H9 (cell line): ENCODE measurements at regions not wholly inside any gene's neighbourhood (a gene's known extent, or its start where the extent isn't known, plus 50 kb on each side); places are given as distances from the start of the nearest gene placed in this dataset.

Experiments used
- DNase-seq: peaks from one replicate; pipeline ENCODE4 v3.0.0-alpha.2; 2017
- H2AFZ ChIP-seq: one replicate; pipeline ENCODE4 v1.6.1; 2013; ENCODE audit warnings: mild to moderate bottlenecking, low read length, control low read depth, moderate library complexity
- H2AK5ac ChIP-seq: 2 replicates; pipeline ENCODE4 v1.6.1; 2013; ENCODE audit warnings: low read length, control low read depth, mixed read lengths; ENCODE audit not compliant: insufficient read length
- H2BK120ac ChIP-seq: one replicate; pipeline ENCODE4 v1.6.1; 2013; ENCODE audit warnings: low read depth, mild to moderate bottlenecking, low read length, control low read depth, inconsistent platforms; ENCODE audit not compliant: poor library complexity, severe bottlenecking
- H2BK12ac ChIP-seq: 2 replicates; pipeline ENCODE4 v1.6.1; 2013; ENCODE audit warnings: low read length, control low read depth, mixed read lengths, low read depth; ENCODE audit not compliant: insufficient read length
- H2BK15ac ChIP-seq: 2 replicates; pipeline ENCODE4 v1.6.1; 2013; ENCODE audit warnings: low read depth, low read length, control low read depth
- H2BK20ac ChIP-seq: one replicate; pipeline ENCODE4 v1.6.1; 2013; ENCODE audit warnings: low read depth, mild to moderate bottlenecking, low read length, control low read depth, inconsistent platforms; ENCODE audit not compliant: poor library complexity, severe bottlenecking
- H2BK5ac ChIP-seq: 2 replicates; pipeline ENCODE4 v1.6.1; 2013; ENCODE audit warnings: low read length, control low read depth, mixed read lengths; ENCODE audit not compliant: insufficient read length
- H3K14ac ChIP-seq: 2 replicates; pipeline ENCODE4 v1.6.1; 2013; ENCODE audit warnings: low read length, control low read depth; ENCODE audit not compliant: insufficient read depth
- H3K18ac ChIP-seq: 2 replicates; pipeline ENCODE4 v1.6.1; 2013; ENCODE audit warnings: low read depth, mild to moderate bottlenecking, mixed read lengths, low read length, control low read depth; ENCODE audit not compliant: insufficient read length
- H3K23ac ChIP-seq: 2 replicates; pipeline ENCODE4 v1.6.1; 2013; ENCODE audit warnings: low read length, control low read depth, mixed read lengths, low read depth; ENCODE audit not compliant: insufficient read length
- H3K23me2 ChIP-seq: 2 replicates; pipeline ENCODE4 v1.6.1; 2013; ENCODE audit warnings: low read depth, mild to moderate bottlenecking, mixed read lengths, low read length, control low read depth; ENCODE audit not compliant: insufficient read length, poor library complexity, severe bottlenecking
- H3K27ac ChIP-seq: 2 replicates; pipeline ENCODE4 v1.5.1; 2013; ENCODE audit warnings: low read length, control low read depth, mixed read lengths, low read depth; ENCODE audit not compliant: insufficient read length
- H3K27me3 ChIP-seq: 2 replicates; pipeline ENCODE4 v1.6.1; 2013; ENCODE audit warnings: low read length, control low read depth, inconsistent platforms; ENCODE audit not compliant: insufficient read depth
- H3K4ac ChIP-seq: 2 replicates; pipeline ENCODE4 v1.6.1; 2013; ENCODE audit warnings: low read depth, mild to moderate bottlenecking, control low read depth, inconsistent platforms, low read length, moderate library complexity
- H3K4me1 ChIP-seq: 2 replicates; pipeline ENCODE4 v1.6.1; 2013; ENCODE audit warnings: low read length, control low read depth, inconsistent platforms; ENCODE audit not compliant: insufficient read depth
- H3K4me2 ChIP-seq: 2 replicates; pipeline ENCODE4 v1.6.1; 2013; ENCODE audit warnings: low read length, control low read depth, mixed read lengths; ENCODE audit not compliant: insufficient read length, insufficient read depth
- H3K56ac ChIP-seq: 2 replicates; pipeline ENCODE4 v1.6.1; 2013; ENCODE audit warnings: low read depth, mild to moderate bottlenecking, mixed read lengths, low read length, control low read depth; ENCODE audit not compliant: insufficient read length
- H3K79me1 ChIP-seq: 2 replicates; pipeline ENCODE4 v1.6.1; 2013; ENCODE audit warnings: low read depth, mild to moderate bottlenecking, moderate library complexity, low read length, control low read depth, inconsistent platforms; ENCODE audit not compliant: insufficient read depth, poor library complexity, severe bottlenecking
- H3K79me2 ChIP-seq: 2 replicates; pipeline ENCODE4 v1.6.1; 2013; ENCODE audit warnings: low read length, control low read depth, inconsistent platforms; ENCODE audit not compliant: insufficient read depth
- H3K9ac ChIP-seq: 2 replicates; pipeline ENCODE4 v1.6.1; 2013; ENCODE audit warnings: low read length, control low read depth, mixed read lengths; ENCODE audit not compliant: insufficient read length; ENCODE audit errors: extremely low read depth
- H3K9me3 ChIP-seq: one replicate; pipeline ENCODE4 v1.6.1; 2013; ENCODE audit warnings: low read depth, low read length, inconsistent platforms; ENCODE audit not compliant: control insufficient read depth
- H3T11ph ChIP-seq: one replicate; pipeline ENCODE4 v1.6.1; 2013; ENCODE audit warnings: mild to moderate bottlenecking, low read length, control low read depth, inconsistent platforms
- H4K20me1 ChIP-seq: one replicate; pipeline ENCODE4 v1.6.1; 2013; ENCODE audit not compliant: control insufficient read depth, insufficient read length, insufficient read depth
- H4K5ac ChIP-seq: 2 replicates; pipeline ENCODE4 v1.6.1; 2013; ENCODE audit warnings: low read depth, mild to moderate bottlenecking, mixed read lengths, low read length, control low read depth; ENCODE audit not compliant: insufficient read length
- H4K8ac ChIP-seq: replicated peaks from 2 replicates; pipeline ENCODE4 v1.6.1; 2013; ENCODE audit warnings: low read length, control low read depth, mixed read lengths, low read depth; ENCODE audit not compliant: insufficient read length
- H4K91ac ChIP-seq: 2 replicates; pipeline ENCODE4 v1.6.1; 2013; ENCODE audit warnings: low read depth, mild to moderate bottlenecking, moderate library complexity, mixed read lengths, low read length, control low read depth; ENCODE audit not compliant: insufficient read length
- H3K27ac Mint-ChIP-seq, 3 experiments: 2 replicates in 2 of 3; 3 replicates in 1 of 3; pipeline ENCODE4 v1.8.0; 2020 to 2021; ENCODE audit warnings: mixed read lengths in 3 of 3, mild to moderate bottlenecking in 1 of 3, moderate library complexity in 1 of 3
- H3K27me3 Mint-ChIP-seq: 2 replicates; pipeline ENCODE4 v1.8.0; 2021; ENCODE audit warnings: low read depth, mild to moderate bottlenecking, moderate library complexity, mixed read lengths
- H3K36me3 Mint-ChIP-seq, 3 experiments: 2 replicates in 2 of 3; 3 replicates in 1 of 3; pipeline ENCODE4 v1.8.0; 2020 to 2021; ENCODE audit warnings: low read depth in 3 of 3, mixed read lengths in 3 of 3; ENCODE audit not compliant: insufficient read depth in 1 of 3
- H3K4me1 Mint-ChIP-seq, 2 experiments: 2 replicates each; pipeline ENCODE4 v1.8.0; 2020; ENCODE audit warnings: mixed read lengths in 2 of 2
- H3K4me3 Mint-ChIP-seq, 2 experiments: 2 replicates in 1 of 2; 3 replicates in 1 of 2; pipeline ENCODE4 v1.8.0; 2020 to 2021; ENCODE audit warnings: mild to moderate bottlenecking in 2 of 2, mixed read lengths in 2 of 2, moderate library complexity in 1 of 2
- H3K9me3 Mint-ChIP-seq, 2 experiments: 2 replicates in 1 of 2; 3 replicates in 1 of 2; pipeline ENCODE4 v1.8.0; 2020; ENCODE audit warnings: mild to moderate bottlenecking in 2 of 2, mixed read lengths in 2 of 2, moderate library complexity in 1 of 2
- WGBS: extraction: QIAGEN DNeasy Blood & Tissue Kit; methylation state at CpG from one replicate; pipeline ENCODE4 v1.1.7; 2013; ENCODE audit warnings: missing lambda C conversion rate, low lambda C conversion rate, mixed read lengths; ENCODE audit not compliant: insufficient read length; ENCODE audit errors: extremely low coverage; 5-methylcytosine and 5-hydroxymethylcytosine counted together
- TF ChIP-seq, protein P1 (sequence below): fragments of 200-600 bp; sonication (generic); conservative IDR thresholded peaks from 3 replicates; pipeline ENCODE4 v1.8.0; 2021; ENCODE audit warnings: antibody characterized with exemption, mild to moderate bottlenecking

DNA sequence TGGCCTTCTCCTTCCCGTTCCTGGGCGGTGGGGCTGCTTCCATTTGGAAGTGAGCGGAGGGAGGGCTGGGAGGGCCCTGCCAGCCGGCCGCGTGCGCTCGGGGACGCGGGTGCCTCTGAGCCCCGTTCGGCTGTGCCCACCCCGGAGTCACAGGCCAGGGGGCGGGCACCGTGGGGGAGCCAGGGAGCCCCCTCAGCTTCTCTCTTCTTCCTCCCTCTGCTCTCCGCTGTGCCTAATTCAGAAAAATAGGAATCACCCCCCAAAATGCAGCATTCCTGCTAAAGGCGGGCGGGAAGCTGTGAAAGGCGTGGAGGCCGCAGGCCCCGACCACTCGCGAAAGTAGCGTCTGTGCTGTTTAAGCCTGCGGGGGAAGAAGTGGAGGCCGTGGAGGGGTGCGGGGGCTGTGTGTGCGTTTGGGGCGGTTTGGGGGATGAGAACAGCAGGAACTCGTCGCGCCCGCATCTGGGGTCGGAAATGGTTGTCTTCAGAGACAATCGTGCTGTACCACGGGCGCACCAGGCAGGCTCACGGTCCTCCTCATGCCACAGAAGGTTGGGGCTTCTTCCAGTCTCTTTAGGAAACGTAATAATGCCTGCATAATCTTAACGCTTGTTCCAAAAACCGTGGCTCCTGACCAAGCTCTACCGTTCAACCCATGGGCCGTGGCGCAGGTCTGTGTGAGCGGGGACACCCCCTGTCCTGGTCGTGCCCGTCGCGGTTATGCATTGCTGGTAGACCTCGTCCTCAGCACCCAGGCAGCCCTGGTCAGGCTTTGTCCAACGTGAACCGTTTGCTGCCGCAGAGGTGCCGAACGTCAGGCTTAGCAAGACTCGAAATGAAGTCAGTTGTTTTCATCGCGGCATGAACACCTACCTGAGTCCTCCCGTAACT is 110.4 kb upstream of the SOX1 start:
- H3K4me1 ChIP-seq = no peaks in the 10 kb centered on the region
- H3K36me3 Mint-ChIP-seq = no peaks in the 10 kb centered on the region; a peak in 1 of 7 replicates
- DNase-seq = peak; percentile 24

More for the DNA sequence above, 110.4 kb upstream of the SOX1 start:
- Histone ChIP-seq H2BK120ac (no peak overlapping the region), H2BK20ac (no peak overlapping the region), H2AFZ (no peak overlapping the region), H4K91ac (no peak overlapping the region), H3K23ac (no peak overlapping the region), H3K4ac (no peak overlapping the region), H2BK5ac (no peak overlapping the region), H4K8ac (no peak overlapping the region), H3K18ac (no peak overlapping the region), H3K27ac (no peak overlapping the region), H3K9me3 (no peaks in the 10 kb centered on the region), H2AK5ac (no peak overlapping the region), H3K23me2 (no peaks in the 10 kb centered on the region), H3K9ac (no peak overlapping the region), H2BK12ac (no peak overlapping the region), H4K5ac (no peak overlapping the region), H3K56ac (no peak overlapping the region), H3K79me2 (no peaks in the 10 kb centered on the region), H3K79me1 (no peaks in the 10 kb centered on the region), H4K20me1 (no peaks in the 10 kb centered on the region), H2BK15ac (no peak overlapping the region), H3K14ac (no peak overlapping the region), H3K4me2 (no peak overlapping the region), H3T11ph (no peak overlapping the region), H3K27me3 (no peaks in the 10 kb centered on the region)
- H3K27ac Mint-ChIP-seq = no peak overlapping the region
- H3K27me3 Mint-ChIP-seq = peaks cover 24% of the 10 kb centered on the region
- WGBS = no CpG with 5 or more reads among the region's 59 CpGs
- TF ChIP-seq, protein P1, sequence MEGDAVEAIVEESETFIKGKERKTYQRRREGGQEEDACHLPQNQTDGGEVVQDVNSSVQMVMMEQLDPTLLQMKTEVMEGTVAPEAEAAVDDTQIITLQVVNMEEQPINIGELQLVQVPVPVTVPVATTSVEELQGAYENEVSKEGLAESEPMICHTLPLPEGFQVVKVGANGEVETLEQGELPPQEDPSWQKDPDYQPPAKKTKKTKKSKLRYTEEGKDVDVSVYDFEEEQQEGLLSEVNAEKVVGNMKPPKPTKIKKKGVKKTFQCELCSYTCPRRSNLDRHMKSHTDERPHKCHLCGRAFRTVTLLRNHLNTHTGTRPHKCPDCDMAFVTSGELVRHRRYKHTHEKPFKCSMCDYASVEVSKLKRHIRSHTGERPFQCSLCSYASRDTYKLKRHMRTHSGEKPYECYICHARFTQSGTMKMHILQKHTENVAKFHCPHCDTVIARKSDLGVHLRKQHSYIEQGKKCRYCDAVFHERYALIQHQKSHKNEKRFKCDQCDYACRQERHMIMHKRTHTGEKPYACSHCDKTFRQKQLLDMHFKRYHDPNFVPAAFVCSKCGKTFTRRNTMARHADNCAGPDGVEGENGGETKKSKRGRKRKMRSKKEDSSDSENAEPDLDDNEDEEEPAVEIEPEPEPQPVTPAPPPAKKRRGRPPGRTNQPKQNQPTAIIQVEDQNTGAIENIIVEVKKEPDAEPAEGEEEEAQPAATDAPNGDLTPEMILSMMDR = no peak
- H3K4me1 Mint-ChIP-seq = peaks cover 11 to 14% of the 10 kb centered on the region in 2 experiments
- peaks cover 4 to 5% of the 10 kb centered on the region in 2 experiments; a peak in 3 of 5 replicates for H3K9me3 Mint-ChIP-seq
- H3K4me3 Mint-ChIP-seq = no peak overlapping the region
